NCI-H1694 (cell line): ENCODE measurements at regions not wholly inside any gene's neighbourhood (a gene's known extent, or its start where the extent isn't known, plus 50 kb on each side); places are given as distances from the start of the nearest gene placed in this dataset.
"Not testable (repeated sequence)": the region's sequence is repeated elsewhere in the genome, so short reads cannot be mapped to it uniquely, and the experiment has no call there.

ENCODE experiments used
- DNase-seq: peaks from one replicate; lab custom pipeline; 2025; lab: John Stamatoyannopoulos, UW

GRCh38 chr5:74500110-74500917, 140.2 kb downstream of the ENC1 start:
- DNase-seq = no peak

DNA sequence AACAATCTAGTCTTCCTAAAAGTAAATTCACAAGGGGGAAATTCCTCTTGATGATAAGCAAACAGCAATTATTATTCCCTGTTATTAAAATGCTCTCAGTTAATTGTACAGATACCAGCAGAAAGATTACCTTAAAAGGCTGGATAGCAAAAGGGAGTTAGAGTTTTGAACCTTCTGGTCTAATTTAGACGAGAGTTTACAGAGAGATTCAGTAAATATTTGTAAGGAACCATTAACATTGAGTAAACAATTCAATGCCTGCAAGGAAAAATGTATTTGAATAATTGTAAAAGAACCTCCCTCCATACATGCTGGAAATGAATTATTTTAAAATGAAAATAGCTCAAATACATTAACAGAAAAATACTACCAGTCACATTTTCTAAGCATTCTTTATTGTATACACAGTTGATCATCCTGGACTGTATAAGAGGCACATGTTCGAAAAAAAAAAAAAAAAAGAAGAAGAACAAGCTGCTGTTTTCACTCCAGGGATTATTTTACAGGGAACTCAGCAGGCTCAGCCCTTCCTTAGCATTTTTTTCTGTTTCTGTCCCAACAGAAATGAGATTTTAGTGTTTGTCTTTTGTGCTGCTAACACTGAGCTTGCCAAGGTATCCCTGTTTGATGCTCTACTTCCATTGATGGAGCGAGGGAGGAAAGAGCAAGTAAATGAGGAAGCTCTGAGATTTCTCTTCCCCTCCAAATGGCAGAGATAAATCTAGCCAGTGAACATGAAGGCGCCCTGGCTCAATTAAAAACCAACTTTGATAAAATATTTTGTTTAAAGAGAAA, 141.1 kb downstream of the ENC1 start:
- DNase-seq = no peak

GRCh38 chr5:74497706-74498105, 142.8 kb downstream of the ENC1 start:
- DNase-seq = no peak

DNA sequence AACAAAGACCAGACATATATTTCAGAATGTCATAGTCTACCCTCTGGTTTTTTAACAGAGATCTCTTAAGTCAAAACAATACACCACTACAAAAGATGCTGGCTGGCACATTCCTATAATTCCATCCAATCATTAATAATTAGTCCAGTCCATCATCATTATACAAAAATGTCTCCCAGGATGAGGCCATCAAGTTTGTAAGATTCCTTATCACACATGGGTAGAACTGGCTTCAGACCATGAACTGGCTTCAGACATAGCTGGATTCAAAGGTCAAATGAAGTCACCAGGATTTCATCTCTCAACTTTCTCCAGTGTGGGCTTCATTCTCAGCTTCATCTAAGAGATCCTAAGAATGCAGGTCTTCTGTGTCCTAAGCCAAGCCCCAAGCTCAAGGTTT, 147.1 kb downstream of the ENC1 start:
- no peak for DNase-seq

- no peak for DNase-seq
Observed at GRCh38 chr5:74492230-74492629, 148.3 kb downstream of the ENC1 start.

GRCh38 chr5:74491586-74491985, 148.9 kb downstream of the ENC1 start:
- DNase-seq = no peak

- peak; percentile 11 for DNase-seq
Observed at GRCh38 chr5:74490814-74491213, 149.7 kb downstream of the ENC1 start.

DNA sequence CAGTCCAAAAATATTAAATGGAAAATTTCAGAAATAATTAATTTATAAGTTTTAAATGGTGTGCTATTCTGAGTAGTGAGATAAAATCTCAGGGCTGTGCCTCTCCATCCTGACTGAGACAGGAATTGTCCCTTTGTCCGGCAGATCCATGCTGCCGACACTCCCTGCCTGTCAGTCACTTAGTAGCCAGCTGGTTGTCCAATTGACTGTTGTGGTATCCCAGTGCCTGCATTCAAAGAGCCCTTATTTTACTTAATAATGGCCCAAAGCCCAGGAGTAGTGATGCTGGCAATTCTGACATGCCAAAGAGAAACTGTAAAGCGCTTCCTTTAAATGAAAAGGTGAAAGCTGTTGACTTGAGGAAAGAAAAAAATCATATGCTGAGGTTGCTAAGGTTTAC, 157.5 kb downstream of the ENC1 start:
- no peak for DNase-seq

- DNase-seq = no peak
Observed at GRCh38 chr5:74482523-74482922, 158.0 kb downstream of the ENC1 start.

- not testable (repeated sequence) for DNase-seq
Observed at GRCh38 chr5:74481357-74481756, 159.2 kb downstream of the ENC1 start.

GRCh38 chr5:74480201-74480600, 160.3 kb downstream of the ENC1 start:
- no peak for DNase-seq

GRCh38 chr5:74478328-74478727, 162.2 kb downstream of the ENC1 start:
- no peak for DNase-seq

GRCh38 chr5:74477761-74478160, 162.8 kb downstream of the ENC1 start:
- no peak for DNase-seq

DNA sequence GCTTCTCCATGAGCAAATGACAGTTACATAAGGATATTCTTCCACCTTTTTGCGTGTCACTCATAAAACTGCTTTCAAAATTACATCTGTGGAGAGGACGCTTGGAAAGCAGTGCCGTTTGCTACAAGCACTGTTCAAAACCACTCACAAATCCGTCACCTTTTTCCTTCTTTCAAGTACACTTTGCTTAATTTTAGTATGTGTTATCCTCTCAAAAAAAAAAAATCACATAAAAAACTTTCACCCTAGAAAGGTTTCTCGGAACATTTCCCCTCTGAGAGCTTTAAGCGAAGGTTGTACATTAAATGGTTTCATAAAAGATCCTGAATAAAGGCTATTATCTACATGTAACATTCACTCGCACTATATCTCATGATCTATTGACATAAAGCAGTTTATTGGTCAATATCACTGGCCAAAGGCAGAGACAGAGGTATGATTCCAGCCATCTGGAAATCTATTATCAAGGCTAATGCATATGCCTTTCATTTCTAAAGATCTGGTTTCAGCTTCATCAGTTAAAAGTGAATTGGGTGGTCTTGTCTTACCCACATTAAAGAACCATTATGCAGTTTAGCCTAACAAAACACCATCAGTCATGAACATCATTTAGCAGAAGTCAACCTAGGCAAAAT, 163.6 kb downstream of the ENC1 start:
- no peak for DNase-seq

GRCh38 chr5:74476046-74476818, 164.3 kb downstream of the ENC1 start:
- no peak for DNase-seq

DNA sequence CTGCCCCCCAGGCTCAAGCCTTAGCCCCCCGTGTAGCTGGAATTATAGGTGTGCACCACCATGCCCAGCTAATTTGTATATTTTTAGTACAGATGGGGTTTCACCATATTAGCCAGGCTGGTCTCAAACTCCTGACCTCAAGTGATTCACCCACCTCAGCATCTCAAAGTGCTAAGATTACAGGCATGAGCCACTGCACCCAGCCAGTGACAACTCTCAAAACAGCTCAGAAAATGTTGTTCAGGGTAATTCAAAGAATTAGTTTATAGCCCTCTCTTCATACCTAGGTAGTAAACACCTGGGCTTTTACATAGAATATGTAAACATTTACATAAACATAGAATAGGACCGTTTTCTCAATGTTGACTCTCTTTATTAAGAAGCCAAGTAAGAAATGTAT, 168.7 kb downstream of the ENC1 start:
- DNase-seq = no peak

GRCh38 chr5:74469234-74469994, 171.1 kb downstream of the ENC1 start:
- DNase-seq = peak; percentile 3

DNA sequence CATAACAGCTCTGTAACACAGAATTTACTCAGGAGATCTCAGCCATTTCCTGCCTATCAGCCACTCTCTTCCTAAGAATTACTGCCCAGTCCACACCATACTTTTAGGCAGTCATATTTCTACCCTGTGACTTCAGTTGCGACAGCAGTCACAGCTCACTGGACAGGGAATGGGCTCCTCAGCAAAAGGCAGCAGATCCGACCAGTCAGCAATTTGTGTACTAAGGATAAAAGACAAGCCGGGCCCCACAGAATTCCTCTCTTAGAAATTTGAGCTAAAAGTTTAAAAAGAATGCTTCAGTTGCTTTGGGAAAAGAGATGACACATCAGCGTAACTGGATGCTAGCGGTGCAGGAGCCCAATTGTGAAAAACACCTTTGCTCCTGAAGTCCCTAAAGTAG, 172.1 kb downstream of the ENC1 start:
- no peak for DNase-seq

- DNase-seq = no peak
Observed at GRCh38 chr5:74465724-74466123, 174.8 kb downstream of the ENC1 start.

DNA sequence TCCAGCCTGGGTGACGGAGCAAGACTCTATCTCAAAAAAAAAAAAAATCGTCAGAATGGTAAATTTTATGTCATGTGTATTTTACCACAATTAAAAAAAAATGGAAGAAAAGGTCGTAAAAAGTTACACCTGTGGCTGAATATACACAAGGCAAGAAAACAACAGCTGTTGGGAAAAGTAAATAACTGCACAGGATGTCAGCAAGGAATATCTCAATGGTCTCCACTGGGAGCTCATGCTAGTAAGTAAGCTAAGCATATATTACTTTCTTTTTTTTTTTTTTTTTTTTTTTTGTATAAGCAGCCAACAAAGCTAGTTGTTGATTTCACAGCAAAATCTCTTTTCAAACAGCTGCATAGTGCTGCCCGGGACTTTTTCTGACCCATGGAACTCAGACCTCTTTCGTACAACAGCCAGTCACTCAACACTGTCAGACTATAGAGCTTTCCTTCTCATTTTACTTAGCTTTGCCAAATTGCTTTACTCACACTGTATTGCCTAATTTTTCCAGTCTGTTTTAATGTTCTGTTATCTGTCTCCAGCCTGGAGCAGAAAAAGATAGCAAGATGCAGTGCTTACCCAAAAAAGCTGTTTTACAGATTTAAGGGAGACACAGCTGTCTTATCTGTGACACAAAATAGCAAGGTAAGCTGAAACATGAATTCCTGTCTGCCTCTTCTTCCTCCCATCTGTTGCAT, 175.9 kb downstream of the ENC1 start:
- DNase-seq = no peak

GRCh38 chr5:74462356-74462755, 178.2 kb downstream of the ENC1 start:
- no peak for DNase-seq
